Sigmoid colon (tissue), 3 donors: ENCODE measurements at regions not wholly inside any gene's neighbourhood (a gene's known extent, or its start where the extent isn't known, plus 50 kb on each side); places are given as distances from the start of the nearest gene placed in this dataset.

Experiments used
- CTCF ChIP-seq, 4 experiments: fragments of 450-650 bp in 3 of 4; fragments of 200-600 bp in 1 of 4; IDR thresholded peaks; one replicate each; pipeline ENCODE4 v1.5.1; 2016 to 2019; ENCODE audit warnings: antibody characterized with exemption in 4 of 4, mild to moderate bottlenecking in 3 of 4, moderate library complexity in 2 of 4
- POLR2A ChIP-seq, 2 donors: fragments of 450-650 bp; IDR thresholded peaks; one replicate each; pipeline ENCODE4 v1.6.1; 2016; ENCODE audit warnings: antibody characterized with exemption in 2 of 2, mild to moderate bottlenecking in 2 of 2, moderate library complexity in 2 of 2

DNA sequence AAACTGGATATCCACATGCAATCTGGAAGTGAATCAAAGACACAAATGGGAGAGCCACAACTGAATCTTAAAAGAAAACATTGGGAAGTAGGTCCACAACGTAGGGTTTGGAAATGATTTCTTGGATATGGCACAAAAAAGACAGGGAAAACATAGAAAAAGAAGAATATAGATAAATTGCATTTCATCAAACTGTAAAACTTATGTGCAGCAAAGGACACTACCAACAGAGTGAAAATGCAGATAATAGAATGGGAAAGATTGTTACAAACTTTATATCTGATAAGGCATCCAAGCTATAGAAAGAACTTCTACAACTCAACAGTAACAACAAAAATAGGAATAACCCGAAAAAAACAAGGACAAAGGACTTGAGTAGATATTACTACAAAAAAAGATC, 89.6 kb downstream of the ZNF280B start:
- TF ChIP-seq CTCF (IDR thresholded peaks at IDR 0.05) (no peak), POLR2A (IDR thresholded peaks at IDR 0.05) (no peak)
